Activated B cell treated with CpG ODN at 0.5 μM for 24 hours (primary cell): ENCODE measurements at regions not wholly inside any gene's neighbourhood (a gene's known extent, or its start where the extent isn't known, plus 50 kb on each side); places are given as distances from the start of the nearest gene placed in this dataset.
"Not testable (repeated sequence)": the region's sequence is repeated elsewhere in the genome, so short reads cannot be mapped to it uniquely, and the experiment has no call there.

ENCODE experiments used
- ATAC-seq: fragments of 200-7000 bp; cut with Tn5 transposase; one replicate; pipeline ENCODE4 v1.10.0; 2021; ENCODE audit warnings: low read depth, mild to moderate bottlenecking, moderate library complexity
- CTCF ChIA-PET: fragments of 350-600 bp; sonication (Branson Sonifier 250); formaldehyde crosslinking; loops from one replicate; lab custom pipeline; 2021; ENCODE audit warnings: antibody characterized with exemption; lab: Charles Lee
- POLR2A ChIA-PET: fragments of 350-600 bp; sonication (Branson Sonifier 250); formaldehyde crosslinking; loops from one replicate; lab custom pipeline; 2021; ENCODE audit warnings: antibody characterized with exemption; lab: Charles Lee
- DNase-seq: peaks from one replicate; pipeline ENCODE4 v3.0.0; 2022
- H3K27ac Mint-ChIP-seq: one replicate; pipeline ENCODE4 v1.8.0; 2020; ENCODE audit warnings: mixed read lengths
- H3K27me3 Mint-ChIP-seq: one replicate; pipeline ENCODE4 v1.8.0; 2021; ENCODE audit warnings: mixed read lengths
- H3K36me3 Mint-ChIP-seq: one replicate; pipeline ENCODE4 v1.8.0; 2021; ENCODE audit warnings: low read depth, mixed read lengths
- H3K4me1 Mint-ChIP-seq: one replicate; pipeline ENCODE4 v1.8.0; 2021; ENCODE audit warnings: mixed read lengths
- H3K4me3 Mint-ChIP-seq: one replicate; pipeline ENCODE4 v1.8.0; 2020; ENCODE audit warnings: mild to moderate bottlenecking, mixed read lengths
- H3K9me3 Mint-ChIP-seq: one replicate; pipeline ENCODE4 v1.8.0; 2020; ENCODE audit warnings: mixed read lengths
- intact Hi-C: fragments of 100-400 bp; cut with micrococcal nuclease; formaldehyde crosslinking; loops from one replicate; pipeline ENCODE4 v1.15.1; 2024

GRCh38 chr16:29268785-29269191 lies 137.7 kb downstream of the NPIPB11 start:
- H3K36me3 Mint-ChIP-seq, CTCF ChIA-PET, H3K27me3 Mint-ChIP-seq, H3K27ac Mint-ChIP-seq, H3K4me1 Mint-ChIP-seq, intact Hi-C loops, H3K9me3 Mint-ChIP-seq, POLR2A ChIA-PET, H3K4me3 Mint-ChIP-seq, ATAC-seq, DNase-seq: not testable (repeated sequence)

GRCh38 chr16:29268348-29268747 lies 138.2 kb downstream of the NPIPB11 start:
- intact Hi-C loops, DNase-seq, POLR2A ChIA-PET, H3K36me3 Mint-ChIP-seq, ATAC-seq, H3K4me3 Mint-ChIP-seq, H3K4me1 Mint-ChIP-seq, H3K27ac Mint-ChIP-seq, H3K9me3 Mint-ChIP-seq, CTCF ChIA-PET, H3K27me3 Mint-ChIP-seq: not testable (repeated sequence)

DNA sequence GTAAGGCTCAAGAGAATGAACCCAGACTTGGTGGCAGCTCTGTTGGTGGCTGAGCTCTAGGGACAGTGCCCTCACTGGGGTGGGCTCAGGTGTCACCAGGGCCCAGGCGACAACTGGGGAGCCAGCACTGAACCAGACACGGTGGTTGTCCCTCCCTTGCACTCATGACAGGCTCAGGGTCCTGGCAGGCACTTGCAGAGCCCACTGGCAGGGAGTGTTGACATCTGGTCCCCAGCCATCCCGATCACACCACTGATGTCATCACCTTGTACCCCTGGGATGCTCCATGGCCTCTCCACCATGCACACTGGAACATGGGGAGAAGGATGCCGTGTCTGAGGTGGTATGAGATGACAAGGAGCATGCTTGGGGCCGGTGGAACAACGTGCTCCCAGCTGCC lies 138.6 kb downstream of the NPIPB11 start:
- H3K9me3 Mint-ChIP-seq, intact Hi-C loops, DNase-seq, H3K27me3 Mint-ChIP-seq, CTCF ChIA-PET, H3K4me3 Mint-ChIP-seq, H3K36me3 Mint-ChIP-seq, H3K27ac Mint-ChIP-seq, H3K4me1 Mint-ChIP-seq, POLR2A ChIA-PET, ATAC-seq: not testable (repeated sequence)

DNA sequence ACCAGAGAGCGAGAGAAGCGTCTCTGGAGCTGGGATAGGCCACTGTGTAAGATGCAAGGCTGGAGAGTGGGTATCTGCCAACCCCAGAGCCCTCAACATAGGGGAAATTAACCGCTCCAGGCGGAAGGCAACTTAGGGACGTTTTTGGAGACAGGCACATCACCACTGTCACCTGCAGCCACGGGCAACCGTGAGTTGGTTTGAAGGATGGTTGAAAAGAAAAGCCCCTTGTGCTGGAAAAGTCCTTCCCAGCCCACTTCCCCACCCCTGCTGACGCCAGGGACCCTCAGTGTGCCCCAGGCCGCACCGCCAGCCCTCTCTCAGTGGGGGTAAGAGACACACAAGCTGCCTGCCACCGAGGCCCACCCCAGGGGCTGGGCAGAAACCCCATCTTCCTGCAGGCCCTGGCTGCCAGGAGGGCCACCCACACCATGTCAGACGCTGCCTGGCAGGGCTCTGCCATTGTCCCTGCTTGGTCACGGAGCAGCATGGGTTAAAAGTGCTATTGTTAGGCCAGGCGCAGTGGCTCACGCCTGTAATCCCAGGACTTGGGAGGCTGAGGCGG lies 139.4 kb downstream of the NPIPB11 start:
- H3K36me3 Mint-ChIP-seq, H3K4me3 Mint-ChIP-seq, CTCF ChIA-PET, H3K27ac Mint-ChIP-seq, ATAC-seq, H3K4me1 Mint-ChIP-seq, POLR2A ChIA-PET, H3K9me3 Mint-ChIP-seq, H3K27me3 Mint-ChIP-seq, intact Hi-C loops, DNase-seq: not testable (repeated sequence)

DNA sequence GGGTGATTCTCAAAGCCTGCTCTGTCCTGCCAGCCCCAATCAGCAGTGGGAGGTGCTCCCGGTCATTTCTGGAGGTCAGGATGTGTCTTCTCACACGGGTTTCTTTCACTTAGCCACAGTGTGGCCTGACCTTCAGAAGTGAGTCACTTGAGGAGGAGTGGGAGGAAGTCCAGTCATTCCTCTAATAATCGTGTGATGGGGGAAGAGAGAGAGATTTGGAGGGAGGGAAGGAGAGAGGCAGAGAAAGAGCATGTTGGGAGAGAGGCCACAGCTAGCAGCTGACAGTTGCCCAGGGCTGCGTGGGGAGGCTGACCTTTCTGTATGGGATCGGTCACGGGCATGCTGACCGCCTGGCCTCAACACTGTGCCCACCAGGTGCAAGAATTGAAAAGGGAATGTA lies 139.9 kb downstream of the NPIPB11 start:
- ATAC-seq, H3K4me3 Mint-ChIP-seq, intact Hi-C loops, DNase-seq, H3K27me3 Mint-ChIP-seq, CTCF ChIA-PET, H3K4me1 Mint-ChIP-seq, H3K27ac Mint-ChIP-seq, H3K9me3 Mint-ChIP-seq, POLR2A ChIA-PET, H3K36me3 Mint-ChIP-seq: not testable (repeated sequence)

GRCh38 chr16:29265255-29265853 lies 141.2 kb downstream of the NPIPB11 start:
- H3K36me3 Mint-ChIP-seq, DNase-seq, intact Hi-C loops, POLR2A ChIA-PET, H3K27ac Mint-ChIP-seq, H3K4me3 Mint-ChIP-seq, H3K4me1 Mint-ChIP-seq, CTCF ChIA-PET, ATAC-seq, H3K9me3 Mint-ChIP-seq, H3K27me3 Mint-ChIP-seq: not testable (repeated sequence)

- CTCF ChIA-PET, H3K36me3 Mint-ChIP-seq, intact Hi-C loops, ATAC-seq, H3K27me3 Mint-ChIP-seq, H3K27ac Mint-ChIP-seq, DNase-seq, POLR2A ChIA-PET, H3K4me3 Mint-ChIP-seq, H3K9me3 Mint-ChIP-seq, H3K4me1 Mint-ChIP-seq: not testable (repeated sequence)
Observed at GRCh38 chr16:29264080-29264837, 142.3 kb downstream of the NPIPB11 start.

DNA sequence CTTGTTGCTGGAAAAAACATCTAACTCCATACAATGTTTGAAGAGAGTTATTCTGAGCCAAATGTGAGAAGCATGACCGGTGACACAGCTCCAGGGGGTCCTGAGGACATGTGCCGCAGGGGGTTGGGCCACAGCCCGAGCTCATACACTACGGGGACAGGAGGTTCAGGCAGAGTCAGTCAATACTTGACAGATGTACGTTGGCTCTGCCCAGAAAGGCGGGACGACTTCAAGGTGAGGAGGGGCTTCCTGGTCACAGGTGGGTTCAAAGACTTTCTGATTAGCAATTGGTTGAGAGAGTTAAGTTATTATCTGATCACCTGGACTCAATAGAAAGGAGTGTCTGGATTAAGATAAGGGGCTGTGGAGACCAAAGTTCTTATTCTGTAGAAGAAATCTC lies 143.8 kb downstream of the NPIPB11 start:
- POLR2A ChIA-PET, H3K4me3 Mint-ChIP-seq, DNase-seq, CTCF ChIA-PET, H3K9me3 Mint-ChIP-seq, ATAC-seq, intact Hi-C loops, H3K36me3 Mint-ChIP-seq, H3K4me1 Mint-ChIP-seq, H3K27ac Mint-ChIP-seq, H3K27me3 Mint-ChIP-seq: not testable (repeated sequence)

DNA sequence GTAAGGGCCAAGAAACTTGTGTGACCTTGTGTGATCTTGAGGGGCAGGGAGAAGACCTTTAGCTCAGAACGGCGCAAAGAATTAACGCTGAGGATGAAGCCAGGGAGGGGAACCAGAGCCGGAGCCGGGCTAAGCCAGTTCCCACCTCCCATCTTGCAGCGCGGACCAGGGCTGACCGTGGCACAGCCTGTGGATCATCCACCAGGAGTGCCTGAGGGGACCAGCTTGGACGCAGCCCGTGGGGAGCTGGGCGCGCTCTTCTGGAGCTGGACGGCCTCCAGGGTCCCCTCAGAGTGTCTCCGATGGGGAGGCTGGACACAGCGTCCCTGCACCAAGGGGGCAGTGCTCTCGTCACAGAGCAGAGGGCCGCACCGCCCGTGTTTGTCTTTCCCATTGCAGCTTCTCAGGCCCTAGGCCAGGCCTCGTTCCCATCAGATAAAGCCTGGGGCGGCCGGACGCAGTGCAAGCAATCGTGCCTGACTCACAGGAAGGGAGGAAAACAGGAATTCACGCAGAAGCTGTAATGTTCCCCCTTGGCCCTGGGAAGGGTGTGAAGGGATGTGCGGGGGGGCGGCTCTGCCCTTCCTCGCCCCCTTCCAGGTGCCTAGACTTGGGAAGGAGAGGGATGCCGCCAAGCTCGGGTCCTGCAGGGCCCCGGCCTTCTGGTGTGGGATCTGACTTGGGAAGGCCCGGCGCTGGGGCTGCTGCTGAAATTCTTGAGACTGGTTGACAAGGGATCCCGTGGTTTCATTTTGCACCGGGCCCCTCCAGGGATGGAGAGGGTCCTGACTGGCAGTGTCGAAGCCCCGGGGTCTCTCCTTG lies 144.9 kb downstream of the NPIPB11 start:
- POLR2A ChIA-PET, intact Hi-C loops, H3K4me1 Mint-ChIP-seq, H3K27ac Mint-ChIP-seq, H3K4me3 Mint-ChIP-seq, H3K36me3 Mint-ChIP-seq, H3K9me3 Mint-ChIP-seq, H3K27me3 Mint-ChIP-seq, DNase-seq, ATAC-seq, CTCF ChIA-PET: not testable (repeated sequence)

DNA sequence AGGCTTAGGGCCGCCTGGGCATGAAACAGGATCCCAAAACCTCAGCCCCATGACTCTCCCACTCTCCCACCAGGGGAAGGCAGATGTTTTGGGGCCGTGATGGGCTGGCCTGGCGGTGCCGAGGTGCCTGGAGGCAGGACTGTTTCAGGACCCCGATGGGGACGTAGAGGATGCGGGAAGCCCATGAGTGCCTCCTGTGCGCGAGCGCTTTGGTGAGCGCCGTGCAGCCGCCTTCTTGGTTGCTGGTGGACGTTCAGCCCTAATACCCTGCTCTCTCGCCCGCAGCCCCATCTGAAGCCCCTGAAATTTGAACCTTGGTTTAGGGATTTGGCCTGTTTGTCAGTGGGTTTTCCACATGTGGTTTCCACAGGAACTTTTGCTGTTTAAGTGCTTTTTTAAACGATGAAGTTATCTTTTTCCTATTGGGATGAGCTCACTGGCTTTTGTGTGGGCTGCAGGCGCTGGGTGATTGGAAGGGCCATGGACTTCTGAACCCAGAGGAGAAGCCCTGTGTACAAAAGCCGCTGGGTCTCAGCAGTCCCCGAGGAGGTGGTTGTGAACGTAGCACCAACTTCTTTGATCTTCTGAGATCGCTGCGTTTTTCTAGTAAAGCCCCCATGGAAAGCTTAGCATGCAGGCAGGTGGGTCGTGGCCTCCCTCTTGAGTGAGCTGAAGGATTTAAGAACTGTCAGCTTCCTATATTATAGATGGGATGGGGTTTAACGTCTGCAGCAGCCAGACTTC lies 145.7 kb downstream of the NPIPB11 start:
- H3K27me3 Mint-ChIP-seq, ATAC-seq, H3K9me3 Mint-ChIP-seq, H3K27ac Mint-ChIP-seq, DNase-seq, H3K4me3 Mint-ChIP-seq, POLR2A ChIA-PET, H3K4me1 Mint-ChIP-seq, intact Hi-C loops, CTCF ChIA-PET, H3K36me3 Mint-ChIP-seq: not testable (repeated sequence)

- H3K4me1 Mint-ChIP-seq, intact Hi-C loops, DNase-seq, POLR2A ChIA-PET, CTCF ChIA-PET, H3K27me3 Mint-ChIP-seq, H3K9me3 Mint-ChIP-seq, H3K36me3 Mint-ChIP-seq, ATAC-seq, H3K4me3 Mint-ChIP-seq, H3K27ac Mint-ChIP-seq: not testable (repeated sequence)
Observed at GRCh38 chr16:29259635-29260457, 146.7 kb downstream of the NPIPB11 start.
